Muscle layer of colon (tissue), 2 donors: ENCODE measurements at regions not wholly inside any gene's neighbourhood (a gene's known extent, or its start where the extent isn't known, plus 50 kb on each side); places are given as distances from the start of the nearest gene placed in this dataset.

ENCODE experiments used
- H3K27ac ChIP-seq: one replicate; pipeline ENCODE4 v1.7.0; 2013; ENCODE audit warnings: low read depth, mild to moderate bottlenecking, low read length, moderate library complexity
- H3K27me3 ChIP-seq, 2 donors: one replicate each; pipeline ENCODE4 v1.7.0; 2013; ENCODE audit warnings: low read length in 2 of 2, mild to moderate bottlenecking in 2 of 2; ENCODE audit not compliant: insufficient read depth in 2 of 2, control insufficient read depth in 1 of 2
- H3K36me3 ChIP-seq: one replicate; pipeline ENCODE4 v1.7.0; 2013; ENCODE audit warnings: mild to moderate bottlenecking, low read length; ENCODE audit not compliant: insufficient read depth
- H3K4me1 ChIP-seq: one replicate; pipeline ENCODE4 v1.7.0; 2013; ENCODE audit warnings: mild to moderate bottlenecking, low read length; ENCODE audit not compliant: insufficient read depth
- H3K4me3 ChIP-seq, 2 donors: one replicate each; pipeline ENCODE4 v1.7.0; 2013; ENCODE audit warnings: low read length in 2 of 2, low read depth in 1 of 2, mild to moderate bottlenecking in 1 of 2, moderate library complexity in 1 of 2
- H3K9ac ChIP-seq: one replicate; pipeline ENCODE4 v1.7.0; 2013; ENCODE audit warnings: low read length
- H3K9me3 ChIP-seq: one replicate; pipeline ENCODE4 v1.7.0; 2013; ENCODE audit warnings: mild to moderate bottlenecking, low read length
- donor health status: abdominal sarcoma.
- donor health status: Adenocarcinoma of cecum.

GRCh38 chr10:123295644-123296043 lies 141.4 kb downstream of the BUB3 start:
- Histone ChIP-seq H3K36me3 (no peaks in the 10 kb centered on the region), H3K4me1 (no peaks in the 10 kb centered on the region), H3K4me3 (no peak overlapping the region), H3K9ac (no peak overlapping the region), H3K9me3 (no peaks in the 10 kb centered on the region), H3K27me3 (no peaks in the 10 kb centered on the region), H3K27ac (no peak overlapping the region)

DNA sequence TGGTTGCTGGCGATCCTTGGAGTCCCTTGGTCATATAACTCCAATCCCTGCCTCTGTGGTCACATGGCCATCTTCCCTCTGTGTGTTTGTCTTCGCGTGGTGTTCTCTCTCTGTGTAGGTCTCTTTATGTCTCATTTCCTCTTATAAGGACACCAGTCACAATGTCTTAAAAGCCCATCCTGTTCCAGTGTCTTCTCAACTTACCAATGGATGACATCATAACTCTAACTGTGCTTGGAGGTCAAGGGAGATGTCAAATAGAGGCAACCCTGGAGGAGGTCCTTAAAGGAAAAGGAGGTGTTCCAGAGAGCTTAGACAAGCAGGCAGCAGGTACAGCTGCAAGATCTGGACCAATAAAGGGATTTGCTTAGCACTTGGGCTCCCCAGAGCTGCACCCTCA lies 143.0 kb downstream of the BUB3 start:
- Histone ChIP-seq H3K4me3 (no peak overlapping the region), H3K4me1 (peaks cover 6% of the 10 kb centered on the region), H3K36me3 (no peaks in the 10 kb centered on the region)

GRCh38 chr10:123298583-123298982 lies 144.4 kb downstream of the BUB3 start:
- Histone ChIP-seq H3K27ac (no peak overlapping the region), H3K9ac (no peak overlapping the region), H3K9me3 (no peaks in the 10 kb centered on the region), H3K27me3 (no peaks in the 10 kb centered on the region), H3K4me1 (peaks cover 6% of the 10 kb centered on the region), H3K4me3 (no peak overlapping the region), H3K36me3 (no peaks in the 10 kb centered on the region)

More for the DNA sequence above, 143.0 kb downstream of the BUB3 start:
- no peak overlapping the region for H3K27ac ChIP-seq
- no peak overlapping the region for H3K9ac ChIP-seq
- no peaks in the 10 kb centered on the region for H3K27me3 ChIP-seq
- H3K9me3 ChIP-seq: no peaks in the 10 kb centered on the region

DNA sequence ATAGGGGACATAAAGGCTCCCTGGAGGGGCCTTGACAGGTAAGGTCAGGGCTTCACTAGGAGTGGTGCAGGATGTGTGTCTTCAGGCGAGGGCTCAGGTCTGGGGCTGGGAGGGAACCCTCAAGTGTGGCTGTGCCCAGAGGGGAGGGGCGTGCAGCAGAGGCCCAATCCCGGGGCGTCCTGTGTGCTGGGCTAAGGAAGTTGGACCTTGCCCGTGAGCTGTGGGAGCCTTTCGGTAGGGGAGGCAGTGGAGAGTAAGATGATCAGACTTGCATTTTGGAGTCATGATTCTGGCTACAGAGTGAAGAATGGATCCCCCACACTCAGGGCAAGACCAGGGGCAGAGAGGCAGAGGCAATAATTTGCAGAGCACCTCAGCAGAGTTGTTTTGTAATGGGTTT lies 145.4 kb downstream of the BUB3 start:
- no peaks in the 10 kb centered on the region for H3K27me3 ChIP-seq
- H3K36me3 ChIP-seq: no peaks in the 10 kb centered on the region
- no peaks in the 10 kb centered on the region for H3K9me3 ChIP-seq
- peaks cover 6% of the 10 kb centered on the region for H3K4me1 ChIP-seq
- no peak overlapping the region for H3K4me3 ChIP-seq
- H3K9ac ChIP-seq: no peak overlapping the region
- H3K27ac ChIP-seq: no peak overlapping the region

DNA sequence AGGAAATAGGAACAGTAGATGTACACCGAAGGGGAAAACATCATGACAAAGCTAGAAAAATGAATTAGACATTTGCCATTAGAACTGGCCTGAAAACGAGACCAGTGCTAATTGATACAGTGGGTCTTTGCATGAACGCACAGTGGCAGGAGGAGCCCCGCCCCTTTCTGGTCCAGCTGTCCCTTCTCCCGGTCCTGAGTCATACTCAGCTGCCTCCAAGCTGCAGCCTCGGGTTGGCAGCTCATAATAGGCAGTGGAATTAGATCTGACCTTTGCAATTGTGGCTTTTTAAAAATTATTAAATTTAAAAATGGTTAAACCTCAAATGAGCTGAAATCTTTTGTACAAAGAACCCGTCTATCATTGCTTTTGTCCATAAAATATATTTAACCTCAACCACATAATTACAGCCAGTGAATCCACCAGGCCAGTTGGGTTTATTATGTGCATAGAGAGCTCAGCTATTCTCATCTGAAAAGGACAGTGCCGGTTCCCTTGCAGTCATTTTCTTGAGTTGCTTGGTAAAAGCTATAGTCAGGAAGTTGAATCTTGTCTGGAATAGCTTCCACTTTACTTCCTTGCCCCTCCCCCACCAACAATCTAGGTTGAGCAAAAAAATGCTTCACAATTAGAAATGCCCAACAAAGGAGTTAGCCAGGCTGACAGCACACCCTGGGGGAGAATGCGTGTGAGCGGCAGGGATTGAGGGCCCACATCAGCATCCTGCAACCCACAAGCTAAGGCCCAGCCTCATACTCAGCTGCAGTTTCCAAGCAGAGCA lies 147.1 kb downstream of the BUB3 start:
- Histone ChIP-seq H3K9ac (no peak overlapping the region), H3K9me3 (no peaks in the 10 kb centered on the region), H3K36me3 (no peaks in the 10 kb centered on the region), H3K27ac (no peak overlapping the region), H3K4me3 (no peak overlapping the region), H3K27me3 (no peaks in the 10 kb centered on the region), H3K4me1 (peaks cover 6% of the 10 kb centered on the region)

DNA sequence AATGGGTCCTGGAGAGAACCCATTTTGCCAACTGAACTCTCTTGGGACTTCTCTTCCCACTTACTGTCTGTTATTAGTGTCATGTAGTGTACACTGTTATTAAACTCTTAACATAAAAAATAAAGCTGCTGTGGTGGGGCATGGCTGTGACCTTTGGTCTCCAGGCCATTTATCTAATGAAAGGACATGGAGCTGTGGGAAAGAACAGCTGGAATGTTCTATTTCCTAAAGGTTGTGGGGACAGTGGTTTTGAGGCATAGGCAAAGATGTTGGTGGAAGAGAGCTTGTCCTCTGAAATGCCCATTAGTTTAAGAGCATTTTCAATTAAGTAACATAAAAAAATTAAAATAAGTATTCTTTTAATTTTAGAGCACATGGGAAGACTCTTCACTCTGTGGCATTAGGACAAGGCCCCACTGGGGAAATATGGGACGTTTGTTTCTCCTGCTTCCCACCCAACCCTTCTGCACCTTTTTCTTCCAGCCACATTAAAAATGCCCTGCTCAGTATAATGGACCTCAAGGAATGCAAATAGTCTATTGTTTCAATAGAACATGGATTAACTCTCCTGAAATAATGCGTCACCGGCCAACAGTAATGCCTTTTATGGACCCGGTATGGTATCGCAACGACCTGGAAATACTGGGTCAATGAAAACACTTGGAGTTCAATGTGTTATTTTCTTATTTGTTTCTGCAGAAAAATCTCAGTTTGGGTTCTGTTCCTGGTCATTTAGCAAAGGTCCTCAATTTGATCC lies 149.6 kb downstream of the BUB3 start:
- H3K27me3 ChIP-seq: no peaks in the 10 kb centered on the region
- H3K9me3 ChIP-seq: no peaks in the 10 kb centered on the region
- no peak overlapping the region for H3K9ac ChIP-seq
- H3K4me1 ChIP-seq: peaks cover 6% of the 10 kb centered on the region
- H3K4me3 ChIP-seq: no peak overlapping the region
- no peaks in the 10 kb centered on the region for H3K36me3 ChIP-seq
- H3K27ac ChIP-seq: no peak overlapping the region

DNA sequence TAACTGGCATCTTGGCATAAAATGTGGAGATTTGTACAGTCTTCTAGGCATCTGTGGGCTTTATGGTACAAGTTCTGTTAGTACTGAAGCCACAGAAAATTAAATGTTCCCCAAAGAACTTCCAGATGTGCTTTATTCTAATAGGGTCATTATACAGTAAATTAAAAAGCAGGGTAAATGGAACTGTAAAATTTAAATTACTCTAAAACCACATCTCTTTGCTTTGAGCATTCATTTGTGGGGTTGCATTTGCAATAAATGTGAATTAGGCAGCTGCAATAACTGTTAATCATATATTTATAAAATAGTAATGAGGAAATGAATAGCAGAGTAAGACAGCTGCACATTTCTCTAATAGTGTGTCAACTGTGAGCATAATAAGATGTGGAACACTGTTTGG lies 151.5 kb downstream of the BUB3 start:
- no peaks in the 10 kb centered on the region for H3K36me3 ChIP-seq
- H3K9me3 ChIP-seq: no peaks in the 10 kb centered on the region
- no peak overlapping the region for H3K27ac ChIP-seq
- H3K4me1 ChIP-seq: peaks cover 6% of the 10 kb centered on the region
- H3K27me3 ChIP-seq: no peaks in the 10 kb centered on the region
- no peak overlapping the region for H3K9ac ChIP-seq
- no peak overlapping the region for H3K4me3 ChIP-seq

DNA sequence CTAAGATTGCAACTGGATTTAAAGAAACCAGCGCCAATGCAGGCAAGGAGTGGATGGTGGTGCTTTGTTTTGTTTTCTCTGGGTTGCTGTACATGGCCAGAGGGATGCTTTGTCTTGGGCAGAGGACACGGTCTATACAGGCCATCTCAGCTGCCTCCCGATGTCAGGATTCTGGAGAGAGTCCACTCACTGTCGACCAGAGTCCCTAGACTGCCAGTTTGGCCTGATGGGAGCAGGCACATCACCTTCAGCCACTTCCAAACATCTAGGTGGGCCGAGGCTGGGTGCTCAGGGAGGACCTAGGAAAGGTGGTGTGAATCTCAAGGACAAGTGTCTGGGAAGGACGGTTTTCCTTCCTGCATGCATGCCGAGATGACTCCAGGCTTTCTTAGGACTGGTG lies 152.1 kb downstream of the BUB3 start:
- Histone ChIP-seq H3K36me3 (no peaks in the 10 kb centered on the region), H3K4me1 (peaks cover 6% of the 10 kb centered on the region), H3K27me3 (no peaks in the 10 kb centered on the region), H3K27ac (no peak overlapping the region), H3K9ac (no peak overlapping the region), H3K9me3 (no peaks in the 10 kb centered on the region), H3K4me3 (no peak overlapping the region)

- Histone ChIP-seq H3K9me3 (no peaks in the 10 kb centered on the region), H3K27me3 (no peaks in the 10 kb centered on the region), H3K36me3 (no peaks in the 10 kb centered on the region), H3K9ac (no peak overlapping the region), H3K4me1 (no peaks in the 10 kb centered on the region), H3K4me3 (no peak overlapping the region), H3K27ac (no peak overlapping the region)
Measured at GRCh38 chr10:123309731-123310130, 155.5 kb downstream of the BUB3 start.

- H3K4me1 ChIP-seq: no peaks in the 10 kb centered on the region
- H3K36me3 ChIP-seq: no peaks in the 10 kb centered on the region
- no peak overlapping the region for H3K4me3 ChIP-seq
Measured at GRCh38 chr10:123316776-123317175, 162.6 kb downstream of the BUB3 start.

DNA sequence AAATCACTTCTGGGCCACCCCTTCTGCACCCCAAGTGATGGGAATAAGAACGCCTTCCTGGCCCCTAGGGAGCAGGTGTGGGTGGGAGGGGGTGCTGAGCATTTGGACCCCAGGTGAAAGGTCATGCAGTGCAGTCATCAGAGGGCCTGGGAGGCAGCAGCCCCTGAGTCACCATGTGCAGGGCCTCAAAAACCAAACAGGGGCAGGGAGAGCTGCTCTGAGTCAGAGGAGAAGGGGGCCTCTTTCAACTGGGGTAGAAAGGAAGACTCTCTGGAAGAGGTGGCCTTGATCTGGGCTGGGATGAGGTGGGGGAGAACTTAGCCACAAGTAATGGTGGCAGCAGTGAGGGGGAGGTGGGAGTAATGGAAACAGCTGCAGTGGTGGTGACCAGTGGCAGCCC lies 164.3 kb downstream of the BUB3 start:
- no peak overlapping the region for H3K27ac ChIP-seq
- H3K9ac ChIP-seq: no peak overlapping the region
- no peak overlapping the region for H3K4me3 ChIP-seq
- H3K9me3 ChIP-seq: no peaks in the 10 kb centered on the region
- no peaks in the 10 kb centered on the region for H3K36me3 ChIP-seq
- no peaks in the 10 kb centered on the region for H3K4me1 ChIP-seq
- no peaks in the 10 kb centered on the region for H3K27me3 ChIP-seq

More at GRCh38 chr10:123316776-123317175, 162.6 kb downstream of the BUB3 start:
- no peaks in the 10 kb centered on the region for H3K27me3 ChIP-seq
- no peaks in the 10 kb centered on the region for H3K9me3 ChIP-seq
- no peak overlapping the region for H3K27ac ChIP-seq
- H3K9ac ChIP-seq: no peak overlapping the region
